GM23338 (cell line): ENCODE measurements at regions not wholly inside any gene's neighbourhood (a gene's known extent, or its start where the extent isn't known, plus 50 kb on each side); places are given as distances from the start of the nearest gene placed in this dataset.

ENCODE experiments used
- ATAC-seq: fragments of 200-7000 bp; cut with Tn5 transposase; 3 replicates; pipeline ENCODE4 v1.9.1; 2020
- DNase-seq: peaks from one replicate; pipeline ENCODE4 v3.0.0-alpha.2; 2015; ENCODE audit warnings: low spot score
- H2AFZ ChIP-seq: fragments of 200-600 bp; sonication (generic); 2 replicates; pipeline ENCODE4 v1.8.0; 2016; ENCODE audit warnings: antibody characterized with exemption, mild to moderate bottlenecking, moderate library complexity
- H3F3A ChIP-seq: fragments of 200-600 bp; sonication (generic); replicated peaks from 2 replicates; pipeline ENCODE4 v1.8.0; 2017; ENCODE audit warnings: antibody characterized with exemption, mixed run types, low read depth
- H3K27ac ChIP-seq: fragments of 200-600 bp; sonication (generic); 2 replicates; pipeline ENCODE4 v1.6.1; 2016; ENCODE audit warnings: low read depth
- H3K27me3 ChIP-seq: fragments of 200-600 bp; sonication (generic); 2 replicates; pipeline ENCODE4 v1.8.0; 2016; ENCODE audit warnings: mild to moderate bottlenecking, mixed run types, moderate library complexity; ENCODE audit not compliant: insufficient read depth
- H3K36me3 ChIP-seq: fragments of 200-600 bp; sonication (generic); 2 replicates; pipeline ENCODE4 v1.8.0; 2016; ENCODE audit warnings: mild to moderate bottlenecking; ENCODE audit not compliant: insufficient read depth
- H3K4me1 ChIP-seq: fragments of 200-600 bp; sonication (generic); 2 replicates; pipeline ENCODE4 v1.8.0; 2016; ENCODE audit warnings: mild to moderate bottlenecking, moderate library complexity; ENCODE audit not compliant: insufficient read depth
- H3K4me2 ChIP-seq: fragments of 200-600 bp; sonication (generic); 2 replicates; pipeline ENCODE4 v1.7.1; 2017; ENCODE audit warnings: mixed run types
- H3K4me3 ChIP-seq: fragments of 200-600 bp; sonication (generic); 2 replicates; pipeline ENCODE4 v1.6.1; 2016; ENCODE audit warnings: mixed run types
- H3K79me2 ChIP-seq: fragments of 200-600 bp; sonication (generic); replicated peaks from 2 replicates; pipeline ENCODE4 v1.8.0; 2017; ENCODE audit warnings: mild to moderate bottlenecking; ENCODE audit not compliant: insufficient read depth
- H3K9me2 ChIP-seq: fragments of 200-600 bp; sonication (generic); 2 replicates; pipeline ENCODE4 v1.8.0; 2017; ENCODE audit not compliant: insufficient read depth
- H4K20me1 ChIP-seq: fragments of 200-600 bp; sonication (generic); replicated peaks from 2 replicates; pipeline ENCODE4 v1.8.0; 2017; ENCODE audit warnings: mild to moderate bottlenecking; ENCODE audit not compliant: insufficient read depth
- H3K27ac Mint-ChIP-seq: 2 replicates; pipeline ENCODE4 v1.8.0; 2020; ENCODE audit warnings: inconsistent platforms, mild to moderate bottlenecking, moderate library complexity, mixed read lengths
- H3K27me3 Mint-ChIP-seq: 3 replicates; pipeline ENCODE4 v1.8.0; 2022; ENCODE audit warnings: low read depth, mild to moderate bottlenecking, moderate library complexity, mixed read lengths, inconsistent platforms; ENCODE audit not compliant: insufficient read depth, poor library complexity
- H3K36me3 Mint-ChIP-seq: 3 replicates; pipeline ENCODE4 v1.8.0; 2021; ENCODE audit warnings: low read depth, mild to moderate bottlenecking, inconsistent platforms, moderate library complexity, mixed read lengths
- H3K4me1 Mint-ChIP-seq: 3 replicates; pipeline ENCODE4 v1.8.0; 2020; ENCODE audit warnings: mild to moderate bottlenecking, inconsistent platforms, mixed read lengths
- H3K4me3 Mint-ChIP-seq: 3 replicates; pipeline ENCODE4 v1.8.0; 2021; ENCODE audit warnings: moderate library complexity, mild to moderate bottlenecking, inconsistent platforms, mixed read lengths
- H3K9me3 Mint-ChIP-seq: 3 replicates; pipeline ENCODE4 v1.8.0; 2020; ENCODE audit warnings: moderate library complexity, mild to moderate bottlenecking, inconsistent platforms, mixed read lengths
- CREB1 ChIP-seq: fragments of 250-450 bp; sonication (Bioruptor Pico); IDR thresholded peaks from 2 replicates; pipeline ENCODE4 v1.5.0; 2020; ENCODE audit warnings: low read depth, mild to moderate bottlenecking, moderate library complexity
- ETS1 ChIP-seq: IDR thresholded peaks from 2 replicates; pipeline ENCODE4 v1.6.1; 2016; ENCODE audit warnings: antibody characterized with exemption
- EZH2 ChIP-seq: fragments of 200-600 bp; sonication (generic); IDR thresholded peaks from one replicate; pipeline ENCODE4 v1.8.0; 2017; ENCODE audit warnings: antibody characterized with exemption, mild to moderate bottlenecking, low read depth; ENCODE audit not compliant: unreplicated experiment
- EZH2phosphoT487 ChIP-seq: fragments of 200-600 bp; sonication (generic); IDR thresholded peaks from one replicate; pipeline ENCODE4 v1.8.1; 2018; ENCODE audit warnings: antibody characterized with exemption; ENCODE audit not compliant: unreplicated experiment
- JUNB ChIP-seq: IDR thresholded peaks from one replicate; pipeline ENCODE4 v1.6.1; 2016; ENCODE audit warnings: antibody characterized with exemption; ENCODE audit not compliant: unreplicated experiment
- NANOG ChIP-seq: IDR thresholded peaks from 2 replicates; pipeline ENCODE4 v1.6.1; 2016; ENCODE audit warnings: antibody characterized with exemption, borderline replicate concordance
- POLR2AphosphoS5 ChIP-seq: IDR thresholded peaks from 2 replicates; pipeline ENCODE4 v1.6.1; 2016; ENCODE audit warnings: antibody characterized with exemption, low read depth
- REST ChIP-seq: IDR thresholded peaks from one replicate; pipeline ENCODE4 v1.6.1; 2018; ENCODE audit warnings: antibody characterized with exemption; ENCODE audit not compliant: unreplicated experiment
- STAT1 ChIP-seq: IDR thresholded peaks from one replicate; pipeline ENCODE4 v1.6.1; 2016; ENCODE audit warnings: antibody characterized with exemption; ENCODE audit not compliant: unreplicated experiment
- ZNF114 ChIP-seq: fragments of 250-450 bp; sonication (Bioruptor Pico); IDR thresholded peaks from 2 replicates; pipeline ENCODE4 v1.5.0; 2020; ENCODE audit warnings: mild to moderate bottlenecking, moderate library complexity
- ZNF331 ChIP-seq: fragments of 250-450 bp; sonication (Bioruptor Pico); IDR thresholded peaks from 2 replicates; pipeline ENCODE4 v1.5.0; 2020; ENCODE audit warnings: low read depth, mild to moderate bottlenecking, moderate library complexity
- ZNF462 ChIP-seq: fragments of 250-450 bp; sonication (Bioruptor Pico); IDR thresholded peaks from 2 replicates; pipeline ENCODE4 v1.5.0; 2020; ENCODE audit warnings: mild to moderate bottlenecking, moderate library complexity
- TF ChIP-seq, protein P1 (sequence below), 2 experiments: fragments of 200-600 bp in 1 of 2; sonication (generic) in 1 of 2; conservative IDR thresholded peaks; 2 replicates each; pipeline versions ENCODE4 v1.5.1 to v1.6.1; 2016 to 2017; ENCODE audit warnings: antibody characterized with exemption in 2 of 2, low read depth in 2 of 2, mild to moderate bottlenecking in 2 of 2, moderate library complexity in 1 of 2

DNA sequence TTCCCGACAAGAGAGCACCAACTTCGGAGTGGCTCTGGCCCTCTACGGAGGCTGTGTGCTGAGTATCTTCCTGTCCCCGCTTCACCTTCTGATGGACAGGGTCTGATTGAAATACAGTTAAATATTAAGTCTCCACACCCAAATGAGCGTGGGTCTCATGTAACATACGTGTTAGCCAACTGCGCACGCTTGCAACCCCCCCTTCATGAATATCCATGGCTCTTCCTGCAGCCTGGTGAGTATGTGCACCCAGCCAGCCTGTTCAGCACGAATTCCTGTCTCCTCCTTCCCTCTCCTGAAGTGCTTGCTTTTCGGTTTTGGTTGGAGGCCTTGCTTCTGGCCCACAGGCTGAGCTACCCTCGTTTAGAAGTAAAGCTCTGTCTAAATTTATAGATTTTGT, 102.9 kb upstream of the FRMD1 start:
- no peak overlapping the region for H3K4me2 ChIP-seq
- no peaks in the 10 kb centered on the region for H3K36me3 ChIP-seq
- H3K36me3 Mint-ChIP-seq: peaks cover 2% of the 10 kb centered on the region; the same call in 2 of the 3 replicates
- H3F3A ChIP-seq: no peaks in the 10 kb centered on the region
- peaks cover 42% of the 10 kb centered on the region for H3K4me1 Mint-ChIP-seq
- H3K4me1 ChIP-seq: peaks cover 32% of the 10 kb centered on the region
- TF ChIP-seq, protein P1, sequence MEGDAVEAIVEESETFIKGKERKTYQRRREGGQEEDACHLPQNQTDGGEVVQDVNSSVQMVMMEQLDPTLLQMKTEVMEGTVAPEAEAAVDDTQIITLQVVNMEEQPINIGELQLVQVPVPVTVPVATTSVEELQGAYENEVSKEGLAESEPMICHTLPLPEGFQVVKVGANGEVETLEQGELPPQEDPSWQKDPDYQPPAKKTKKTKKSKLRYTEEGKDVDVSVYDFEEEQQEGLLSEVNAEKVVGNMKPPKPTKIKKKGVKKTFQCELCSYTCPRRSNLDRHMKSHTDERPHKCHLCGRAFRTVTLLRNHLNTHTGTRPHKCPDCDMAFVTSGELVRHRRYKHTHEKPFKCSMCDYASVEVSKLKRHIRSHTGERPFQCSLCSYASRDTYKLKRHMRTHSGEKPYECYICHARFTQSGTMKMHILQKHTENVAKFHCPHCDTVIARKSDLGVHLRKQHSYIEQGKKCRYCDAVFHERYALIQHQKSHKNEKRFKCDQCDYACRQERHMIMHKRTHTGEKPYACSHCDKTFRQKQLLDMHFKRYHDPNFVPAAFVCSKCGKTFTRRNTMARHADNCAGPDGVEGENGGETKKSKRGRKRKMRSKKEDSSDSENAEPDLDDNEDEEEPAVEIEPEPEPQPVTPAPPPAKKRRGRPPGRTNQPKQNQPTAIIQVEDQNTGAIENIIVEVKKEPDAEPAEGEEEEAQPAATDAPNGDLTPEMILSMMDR (conservative IDR thresholded peaks at IDR 0.05; ENCODE audit: low read depth in 2 of 2): no peak
- TF ChIP-seq POLR2AphosphoS5 (no peak), ZNF114 (CRISPR knock-in tag) (no peak), STAT1 (no peak), EZH2phosphoT487 (no peak), REST (no peak), NANOG (no peak), ZNF462 (CRISPR knock-in tag) (no peak), CREB1 (CRISPR knock-in tag) (no peak), ETS1 (no peak), ZNF331 (no peak), EZH2 (no peak), JUNB (no peak)
- ATAC-seq (no peak), DNase-seq (no peak)
- H3K79me2 ChIP-seq: no peaks in the 10 kb centered on the region
- peaks cover 16% of the 10 kb centered on the region for H3K9me3 Mint-ChIP-seq
- peak overlapping the region; percentile 29 for H2AFZ ChIP-seq
- no peak overlapping the region for H3K4me3 ChIP-seq
- H3K27me3 Mint-ChIP-seq: peaks cover 6% of the 10 kb centered on the region
- H3K9me2 ChIP-seq: no peaks in the 10 kb centered on the region
- no peak overlapping the region for H3K27ac ChIP-seq
- no peaks in the 10 kb centered on the region for H3K27me3 ChIP-seq
- no peaks in the 10 kb centered on the region for H4K20me1 ChIP-seq
- no peak overlapping the region for H3K4me3 Mint-ChIP-seq
- peak overlapping the region; percentile 70 for H3K27ac Mint-ChIP-seq
